ENCODE measurements at regions not wholly inside any gene's neighbourhood (a gene's known extent, or its start where the extent isn't known, plus 50 kb on each side); places are given as distances from the start of the nearest gene placed in this dataset.

GRCh38 chr1:194586302-194586701 is 1399.9 kb upstream of the B3GALT2 start:
- no peak overlapping the region for H3K27ac ChIP-seq (ENCODE audit: low read depth, low read length)
- no peaks in the 10 kb centered on the region for H3K36me3 ChIP-seq (ENCODE audit: control insufficient read depth, insufficient read depth, low read length)
- H3K9ac ChIP-seq (ENCODE audit: low read length) = no peak overlapping the region
- H3K27me3 ChIP-seq (ENCODE audit: control insufficient read depth, insufficient read depth, low read length) = no peaks in the 10 kb centered on the region
- H3K4me1 ChIP-seq (ENCODE audit: control insufficient read depth, insufficient read depth, low read length) = no peaks in the 10 kb centered on the region
- H3K4me3 ChIP-seq (ENCODE audit: low read length) = no peak overlapping the region

- no peaks in the 10 kb centered on the region for H3K27me3 ChIP-seq (ENCODE audit: control insufficient read depth, insufficient read depth, low read length)
- no peak overlapping the region for H3K9ac ChIP-seq (ENCODE audit: low read length)
- no peak overlapping the region for H3K27ac ChIP-seq (ENCODE audit: low read depth, low read length)
Observed at GRCh38 chr1:194584052-194584451, 1397.6 kb upstream of the B3GALT2 start.

GRCh38 chr1:194570476-194570875 is 1384.1 kb upstream of the B3GALT2 start:
- Histone ChIP-seq H3K27ac (ENCODE audit: low read depth, low read length) (no peak overlapping the region), H3K4me3 (ENCODE audit: low read length) (no peak overlapping the region), H3K4me1 (ENCODE audit: control insufficient read depth, insufficient read depth, low read length) (no peaks in the 10 kb centered on the region), H3K9ac (ENCODE audit: low read length) (no peak overlapping the region), H3K27me3 (ENCODE audit: control insufficient read depth, insufficient read depth, low read length) (no peaks in the 10 kb centered on the region), H3K36me3 (ENCODE audit: control insufficient read depth, insufficient read depth, low read length) (no peaks in the 10 kb centered on the region)

More at GRCh38 chr1:194584052-194584451, 1397.6 kb upstream of the B3GALT2 start:
- no peaks in the 10 kb centered on the region for H3K36me3 ChIP-seq (ENCODE audit: control insufficient read depth, insufficient read depth, low read length)
- H3K4me3 ChIP-seq (ENCODE audit: low read length) = no peak overlapping the region
- H3K4me1 ChIP-seq (ENCODE audit: control insufficient read depth, insufficient read depth, low read length) = no peaks in the 10 kb centered on the region

- H3K27ac ChIP-seq (ENCODE audit: low read depth, low read length) = no peak overlapping the region
- H3K4me3 ChIP-seq (ENCODE audit: low read length) = no peak overlapping the region
- no peak overlapping the region for H3K9ac ChIP-seq (ENCODE audit: low read length)
Observed at GRCh38 chr1:194568610-194569009, 1382.2 kb upstream of the B3GALT2 start.

GRCh38 chr1:194548071-194548470 is 1361.7 kb upstream of the B3GALT2 start:
- Histone ChIP-seq H3K27me3 (ENCODE audit: control insufficient read depth, insufficient read depth, low read length) (no peaks in the 10 kb centered on the region), H3K4me1 (ENCODE audit: control insufficient read depth, insufficient read depth, low read length) (no peaks in the 10 kb centered on the region), H3K9ac (ENCODE audit: low read length) (no peak overlapping the region), H3K27ac (ENCODE audit: low read depth, low read length) (no peak overlapping the region), H3K4me3 (ENCODE audit: low read length) (no peak overlapping the region), H3K36me3 (ENCODE audit: control insufficient read depth, insufficient read depth, low read length) (no peaks in the 10 kb centered on the region)

More at GRCh38 chr1:194568610-194569009, 1382.2 kb upstream of the B3GALT2 start:
- no peaks in the 10 kb centered on the region for H3K36me3 ChIP-seq (ENCODE audit: control insufficient read depth, insufficient read depth, low read length)
- H3K27me3 ChIP-seq (ENCODE audit: control insufficient read depth, insufficient read depth, low read length) = no peaks in the 10 kb centered on the region
- H3K4me1 ChIP-seq (ENCODE audit: control insufficient read depth, insufficient read depth, low read length) = no peaks in the 10 kb centered on the region

- no peak overlapping the region for H3K4me3 ChIP-seq (ENCODE audit: low read length)
- no peaks in the 10 kb centered on the region for H3K36me3 ChIP-seq (ENCODE audit: control insufficient read depth, insufficient read depth, low read length)
- no peak overlapping the region for H3K27ac ChIP-seq (ENCODE audit: low read depth, low read length)
- H3K9ac ChIP-seq (ENCODE audit: low read length) = no peak overlapping the region
- no peaks in the 10 kb centered on the region for H3K27me3 ChIP-seq (ENCODE audit: control insufficient read depth, insufficient read depth, low read length)
- no peaks in the 10 kb centered on the region for H3K4me1 ChIP-seq (ENCODE audit: control insufficient read depth, insufficient read depth, low read length)
Observed at GRCh38 chr1:194544012-194544411, 1357.6 kb upstream of the B3GALT2 start.

GRCh38 chr1:194538453-194538852 is 1352.0 kb upstream of the B3GALT2 start:
- Histone ChIP-seq H3K4me1 (ENCODE audit: control insufficient read depth, insufficient read depth, low read length) (no peaks in the 10 kb centered on the region), H3K36me3 (ENCODE audit: control insufficient read depth, insufficient read depth, low read length) (no peaks in the 10 kb centered on the region), H3K27me3 (ENCODE audit: control insufficient read depth, insufficient read depth, low read length) (no peaks in the 10 kb centered on the region), H3K9ac (ENCODE audit: low read length) (no peak overlapping the region), H3K4me3 (ENCODE audit: low read length) (no peak overlapping the region), H3K27ac (ENCODE audit: low read depth, low read length) (no peak overlapping the region)

- Histone ChIP-seq H3K27me3 (ENCODE audit: control insufficient read depth, insufficient read depth, low read length) (no peaks in the 10 kb centered on the region), H3K4me1 (ENCODE audit: control insufficient read depth, insufficient read depth, low read length) (no peaks in the 10 kb centered on the region), H3K4me3 (ENCODE audit: low read length) (no peak overlapping the region), H3K27ac (ENCODE audit: low read depth, low read length) (no peak overlapping the region), H3K36me3 (ENCODE audit: control insufficient read depth, insufficient read depth, low read length) (no peaks in the 10 kb centered on the region), H3K9ac (ENCODE audit: low read length) (no peak overlapping the region)
Observed at GRCh38 chr1:194537521-194537920, 1351.1 kb upstream of the B3GALT2 start.

- Histone ChIP-seq H3K4me3 (ENCODE audit: low read length) (no peak overlapping the region), H3K27ac (ENCODE audit: low read depth, low read length) (no peak overlapping the region), H3K4me1 (ENCODE audit: control insufficient read depth, insufficient read depth, low read length) (no peaks in the 10 kb centered on the region)
Observed at GRCh38 chr1:194535369-194535768, 1349.0 kb upstream of the B3GALT2 start.

GRCh38 chr1:194534784-194535183 is 1348.4 kb upstream of the B3GALT2 start:
- Histone ChIP-seq H3K9ac (ENCODE audit: low read length) (no peak overlapping the region), H3K4me3 (ENCODE audit: low read length) (no peak overlapping the region), H3K27ac (ENCODE audit: low read depth, low read length) (no peak overlapping the region), H3K36me3 (ENCODE audit: control insufficient read depth, insufficient read depth, low read length) (no peaks in the 10 kb centered on the region), H3K4me1 (ENCODE audit: control insufficient read depth, insufficient read depth, low read length) (no peaks in the 10 kb centered on the region), H3K27me3 (ENCODE audit: control insufficient read depth, insufficient read depth, low read length) (no peaks in the 10 kb centered on the region)

More at GRCh38 chr1:194535369-194535768, 1349.0 kb upstream of the B3GALT2 start:
- Histone ChIP-seq H3K36me3 (ENCODE audit: control insufficient read depth, insufficient read depth, low read length) (no peaks in the 10 kb centered on the region), H3K27me3 (ENCODE audit: control insufficient read depth, insufficient read depth, low read length) (no peaks in the 10 kb centered on the region), H3K9ac (ENCODE audit: low read length) (no peak overlapping the region)

GRCh38 chr1:194533641-194534040 is 1347.2 kb upstream of the B3GALT2 start:
- Histone ChIP-seq H3K9ac (ENCODE audit: low read length) (no peak overlapping the region), H3K27ac (ENCODE audit: low read depth, low read length) (no peak overlapping the region), H3K4me3 (ENCODE audit: low read length) (no peak overlapping the region), H3K4me1 (ENCODE audit: control insufficient read depth, insufficient read depth, low read length) (no peaks in the 10 kb centered on the region), H3K36me3 (ENCODE audit: control insufficient read depth, insufficient read depth, low read length) (no peaks in the 10 kb centered on the region), H3K27me3 (ENCODE audit: control insufficient read depth, insufficient read depth, low read length) (no peaks in the 10 kb centered on the region)

GRCh38 chr1:194517567-194517966 is 1331.2 kb upstream of the B3GALT2 start:
- no peak overlapping the region for H3K27ac ChIP-seq (ENCODE audit: low read depth, low read length)
- no peak overlapping the region for H3K9ac ChIP-seq (ENCODE audit: low read length)
- H3K4me1 ChIP-seq (ENCODE audit: control insufficient read depth, insufficient read depth, low read length) = no peaks in the 10 kb centered on the region
- no peaks in the 10 kb centered on the region for H3K27me3 ChIP-seq (ENCODE audit: control insufficient read depth, insufficient read depth, low read length)
- H3K36me3 ChIP-seq (ENCODE audit: control insufficient read depth, insufficient read depth, low read length) = no peaks in the 10 kb centered on the region
- no peak overlapping the region for H3K4me3 ChIP-seq (ENCODE audit: low read length)

- Histone ChIP-seq H3K27ac (ENCODE audit: low read depth, low read length) (no peak overlapping the region), H3K4me3 (ENCODE audit: low read length) (no peak overlapping the region), H3K36me3 (ENCODE audit: control insufficient read depth, insufficient read depth, low read length) (no peaks in the 10 kb centered on the region), H3K4me1 (ENCODE audit: control insufficient read depth, insufficient read depth, low read length) (no peaks in the 10 kb centered on the region), H3K9ac (ENCODE audit: low read length) (no peak overlapping the region), H3K27me3 (ENCODE audit: control insufficient read depth, insufficient read depth, low read length) (no peaks in the 10 kb centered on the region)
Observed at GRCh38 chr1:194515916-194516315, 1329.5 kb upstream of the B3GALT2 start.
